H9 (cell line): ENCODE measurements at regions not wholly inside any gene's neighbourhood (a gene's known extent, or its start where the extent isn't known, plus 50 kb on each side); places are given as distances from the start of the nearest gene placed in this dataset.

Experiments used
- DNase-seq: peaks from one replicate; pipeline ENCODE4 v3.0.0-alpha.2; 2017
- H2AFZ ChIP-seq: one replicate; pipeline ENCODE4 v1.6.1; 2013; ENCODE audit warnings: mild to moderate bottlenecking, low read length, control low read depth, moderate library complexity
- H2AK5ac ChIP-seq: 2 replicates; pipeline ENCODE4 v1.6.1; 2013; ENCODE audit warnings: low read length, control low read depth, mixed read lengths; ENCODE audit not compliant: insufficient read length
- H2BK120ac ChIP-seq: one replicate; pipeline ENCODE4 v1.6.1; 2013; ENCODE audit warnings: low read depth, mild to moderate bottlenecking, low read length, control low read depth, inconsistent platforms; ENCODE audit not compliant: poor library complexity, severe bottlenecking
- H2BK12ac ChIP-seq: 2 replicates; pipeline ENCODE4 v1.6.1; 2013; ENCODE audit warnings: low read length, control low read depth, mixed read lengths, low read depth; ENCODE audit not compliant: insufficient read length
- H2BK15ac ChIP-seq: 2 replicates; pipeline ENCODE4 v1.6.1; 2013; ENCODE audit warnings: low read depth, low read length, control low read depth
- H2BK20ac ChIP-seq: one replicate; pipeline ENCODE4 v1.6.1; 2013; ENCODE audit warnings: low read depth, mild to moderate bottlenecking, low read length, control low read depth, inconsistent platforms; ENCODE audit not compliant: poor library complexity, severe bottlenecking
- H2BK5ac ChIP-seq: 2 replicates; pipeline ENCODE4 v1.6.1; 2013; ENCODE audit warnings: low read length, control low read depth, mixed read lengths; ENCODE audit not compliant: insufficient read length
- H3K14ac ChIP-seq: 2 replicates; pipeline ENCODE4 v1.6.1; 2013; ENCODE audit warnings: low read length, control low read depth; ENCODE audit not compliant: insufficient read depth
- H3K18ac ChIP-seq: 2 replicates; pipeline ENCODE4 v1.6.1; 2013; ENCODE audit warnings: low read depth, mild to moderate bottlenecking, mixed read lengths, low read length, control low read depth; ENCODE audit not compliant: insufficient read length
- H3K23ac ChIP-seq: 2 replicates; pipeline ENCODE4 v1.6.1; 2013; ENCODE audit warnings: low read length, control low read depth, mixed read lengths, low read depth; ENCODE audit not compliant: insufficient read length
- H3K23me2 ChIP-seq: 2 replicates; pipeline ENCODE4 v1.6.1; 2013; ENCODE audit warnings: low read depth, mild to moderate bottlenecking, mixed read lengths, low read length, control low read depth; ENCODE audit not compliant: insufficient read length, poor library complexity, severe bottlenecking
- H3K27ac ChIP-seq: 2 replicates; pipeline ENCODE4 v1.5.1; 2013; ENCODE audit warnings: low read length, control low read depth, mixed read lengths, low read depth; ENCODE audit not compliant: insufficient read length
- H3K27me3 ChIP-seq: 2 replicates; pipeline ENCODE4 v1.6.1; 2013; ENCODE audit warnings: low read length, control low read depth, inconsistent platforms; ENCODE audit not compliant: insufficient read depth
- H3K4ac ChIP-seq: 2 replicates; pipeline ENCODE4 v1.6.1; 2013; ENCODE audit warnings: low read depth, mild to moderate bottlenecking, control low read depth, inconsistent platforms, low read length, moderate library complexity
- H3K4me1 ChIP-seq: 2 replicates; pipeline ENCODE4 v1.6.1; 2013; ENCODE audit warnings: low read length, control low read depth, inconsistent platforms; ENCODE audit not compliant: insufficient read depth
- H3K4me2 ChIP-seq: 2 replicates; pipeline ENCODE4 v1.6.1; 2013; ENCODE audit warnings: low read length, control low read depth, mixed read lengths; ENCODE audit not compliant: insufficient read length, insufficient read depth
- H3K56ac ChIP-seq: 2 replicates; pipeline ENCODE4 v1.6.1; 2013; ENCODE audit warnings: low read depth, mild to moderate bottlenecking, mixed read lengths, low read length, control low read depth; ENCODE audit not compliant: insufficient read length
- H3K79me1 ChIP-seq: 2 replicates; pipeline ENCODE4 v1.6.1; 2013; ENCODE audit warnings: low read depth, mild to moderate bottlenecking, moderate library complexity, low read length, control low read depth, inconsistent platforms; ENCODE audit not compliant: insufficient read depth, poor library complexity, severe bottlenecking
- H3K79me2 ChIP-seq: 2 replicates; pipeline ENCODE4 v1.6.1; 2013; ENCODE audit warnings: low read length, control low read depth, inconsistent platforms; ENCODE audit not compliant: insufficient read depth
- H3K9ac ChIP-seq: 2 replicates; pipeline ENCODE4 v1.6.1; 2013; ENCODE audit warnings: low read length, control low read depth, mixed read lengths; ENCODE audit not compliant: insufficient read length; ENCODE audit errors: extremely low read depth
- H3K9me3 ChIP-seq: one replicate; pipeline ENCODE4 v1.6.1; 2013; ENCODE audit warnings: low read depth, low read length, inconsistent platforms; ENCODE audit not compliant: control insufficient read depth
- H3T11ph ChIP-seq: one replicate; pipeline ENCODE4 v1.6.1; 2013; ENCODE audit warnings: mild to moderate bottlenecking, low read length, control low read depth, inconsistent platforms
- H4K20me1 ChIP-seq: one replicate; pipeline ENCODE4 v1.6.1; 2013; ENCODE audit not compliant: control insufficient read depth, insufficient read length, insufficient read depth
- H4K5ac ChIP-seq: 2 replicates; pipeline ENCODE4 v1.6.1; 2013; ENCODE audit warnings: low read depth, mild to moderate bottlenecking, mixed read lengths, low read length, control low read depth; ENCODE audit not compliant: insufficient read length
- H4K8ac ChIP-seq: replicated peaks from 2 replicates; pipeline ENCODE4 v1.6.1; 2013; ENCODE audit warnings: low read length, control low read depth, mixed read lengths, low read depth; ENCODE audit not compliant: insufficient read length
- H4K91ac ChIP-seq: 2 replicates; pipeline ENCODE4 v1.6.1; 2013; ENCODE audit warnings: low read depth, mild to moderate bottlenecking, moderate library complexity, mixed read lengths, low read length, control low read depth; ENCODE audit not compliant: insufficient read length
- H3K27ac Mint-ChIP-seq, 3 experiments: 2 replicates in 2 of 3; 3 replicates in 1 of 3; pipeline ENCODE4 v1.8.0; 2020 to 2021; ENCODE audit warnings: mixed read lengths in 3 of 3, mild to moderate bottlenecking in 1 of 3, moderate library complexity in 1 of 3
- H3K27me3 Mint-ChIP-seq: 2 replicates; pipeline ENCODE4 v1.8.0; 2021; ENCODE audit warnings: low read depth, mild to moderate bottlenecking, moderate library complexity, mixed read lengths
- H3K36me3 Mint-ChIP-seq, 3 experiments: 2 replicates in 2 of 3; 3 replicates in 1 of 3; pipeline ENCODE4 v1.8.0; 2020 to 2021; ENCODE audit warnings: low read depth in 3 of 3, mixed read lengths in 3 of 3; ENCODE audit not compliant: insufficient read depth in 1 of 3
- H3K4me1 Mint-ChIP-seq, 2 experiments: 2 replicates each; pipeline ENCODE4 v1.8.0; 2020; ENCODE audit warnings: mixed read lengths in 2 of 2
- H3K4me3 Mint-ChIP-seq, 2 experiments: 2 replicates in 1 of 2; 3 replicates in 1 of 2; pipeline ENCODE4 v1.8.0; 2020 to 2021; ENCODE audit warnings: mild to moderate bottlenecking in 2 of 2, mixed read lengths in 2 of 2, moderate library complexity in 1 of 2
- H3K9me3 Mint-ChIP-seq, 2 experiments: 2 replicates in 1 of 2; 3 replicates in 1 of 2; pipeline ENCODE4 v1.8.0; 2020; ENCODE audit warnings: mild to moderate bottlenecking in 2 of 2, mixed read lengths in 2 of 2, moderate library complexity in 1 of 2
- WGBS: extraction: QIAGEN DNeasy Blood & Tissue Kit; methylation state at CpG from one replicate; pipeline ENCODE4 v1.1.7; 2013; ENCODE audit warnings: missing lambda C conversion rate, low lambda C conversion rate, mixed read lengths; ENCODE audit not compliant: insufficient read length; ENCODE audit errors: extremely low coverage; 5-methylcytosine and 5-hydroxymethylcytosine counted together
- TF ChIP-seq, protein P1 (sequence below): fragments of 200-600 bp; sonication (generic); conservative IDR thresholded peaks from 3 replicates; pipeline ENCODE4 v1.8.0; 2021; ENCODE audit warnings: antibody characterized with exemption, mild to moderate bottlenecking

DNA sequence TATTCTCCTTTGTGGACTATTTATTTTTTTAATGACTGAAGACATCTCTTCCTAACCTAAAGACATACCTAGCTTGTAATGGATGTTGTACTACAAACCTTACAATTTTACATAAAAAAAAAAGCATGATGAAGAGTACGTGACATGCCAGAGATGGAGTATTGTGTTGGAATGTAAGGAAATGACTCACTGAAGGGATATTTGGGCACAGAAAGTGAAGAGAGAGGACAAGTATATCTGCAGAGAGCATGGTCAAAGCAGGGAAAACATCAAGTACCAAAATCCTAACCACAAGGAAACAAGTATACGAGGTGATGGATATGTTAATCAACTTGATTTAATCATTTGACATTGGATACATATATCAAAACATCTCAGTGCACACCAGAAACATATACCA is 1051.4 kb upstream of the PRKX start:
- no peak overlapping the region for H3K4ac ChIP-seq
- H2BK120ac ChIP-seq: no peak overlapping the region
- H3K23me2 ChIP-seq: no peaks in the 10 kb centered on the region
- Mint-ChIP-seq H3K4me3 (no peak overlapping the region), H3K4me1 (no peaks in the 10 kb centered on the region), H3K27ac (no peak overlapping the region), H3K27me3 (no peaks in the 10 kb centered on the region), H3K36me3 (no peaks in the 10 kb centered on the region), H3K9me3 (no peaks in the 10 kb centered on the region)
- no peak for DNase-seq
- H3K27me3 ChIP-seq: no peaks in the 10 kb centered on the region
- TF ChIP-seq, protein P1, sequence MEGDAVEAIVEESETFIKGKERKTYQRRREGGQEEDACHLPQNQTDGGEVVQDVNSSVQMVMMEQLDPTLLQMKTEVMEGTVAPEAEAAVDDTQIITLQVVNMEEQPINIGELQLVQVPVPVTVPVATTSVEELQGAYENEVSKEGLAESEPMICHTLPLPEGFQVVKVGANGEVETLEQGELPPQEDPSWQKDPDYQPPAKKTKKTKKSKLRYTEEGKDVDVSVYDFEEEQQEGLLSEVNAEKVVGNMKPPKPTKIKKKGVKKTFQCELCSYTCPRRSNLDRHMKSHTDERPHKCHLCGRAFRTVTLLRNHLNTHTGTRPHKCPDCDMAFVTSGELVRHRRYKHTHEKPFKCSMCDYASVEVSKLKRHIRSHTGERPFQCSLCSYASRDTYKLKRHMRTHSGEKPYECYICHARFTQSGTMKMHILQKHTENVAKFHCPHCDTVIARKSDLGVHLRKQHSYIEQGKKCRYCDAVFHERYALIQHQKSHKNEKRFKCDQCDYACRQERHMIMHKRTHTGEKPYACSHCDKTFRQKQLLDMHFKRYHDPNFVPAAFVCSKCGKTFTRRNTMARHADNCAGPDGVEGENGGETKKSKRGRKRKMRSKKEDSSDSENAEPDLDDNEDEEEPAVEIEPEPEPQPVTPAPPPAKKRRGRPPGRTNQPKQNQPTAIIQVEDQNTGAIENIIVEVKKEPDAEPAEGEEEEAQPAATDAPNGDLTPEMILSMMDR: no peak
- no peak overlapping the region for H2AFZ ChIP-seq
- H2BK15ac ChIP-seq: no peak overlapping the region
- no peaks in the 10 kb centered on the region for H3K9me3 ChIP-seq
- WGBS: no CpG with 5 or more reads among the region's 2 CpGs
- H3K79me1 ChIP-seq: no peaks in the 10 kb centered on the region
- H3K56ac ChIP-seq: no peak overlapping the region
- no peak overlapping the region for H2BK20ac ChIP-seq
- no peak overlapping the region for H3K23ac ChIP-seq
- H2BK12ac ChIP-seq: no peak overlapping the region
- no peak overlapping the region for H4K8ac ChIP-seq
- no peaks in the 10 kb centered on the region for H4K20me1 ChIP-seq
- H3K9ac ChIP-seq: no peak overlapping the region
- no peak overlapping the region for H3K27ac ChIP-seq
- H3K4me1 ChIP-seq: no peaks in the 10 kb centered on the region
- no peak overlapping the region for H3K14ac ChIP-seq
- H2AK5ac ChIP-seq: no peak overlapping the region
- H3K79me2 ChIP-seq: no peaks in the 10 kb centered on the region
- H4K91ac ChIP-seq: no peak overlapping the region
- no peak overlapping the region for H3K4me2 ChIP-seq
- no peak overlapping the region for H2BK5ac ChIP-seq
- H3T11ph ChIP-seq: no peak overlapping the region
- H4K5ac ChIP-seq: no peak overlapping the region
- no peak overlapping the region for H3K18ac ChIP-seq
